ENCODE measurements at regions not wholly inside any gene's neighbourhood (a gene's known extent, or its start where the extent isn't known, plus 50 kb on each side); places are given as distances from the start of the nearest gene placed in this dataset.

DNA sequence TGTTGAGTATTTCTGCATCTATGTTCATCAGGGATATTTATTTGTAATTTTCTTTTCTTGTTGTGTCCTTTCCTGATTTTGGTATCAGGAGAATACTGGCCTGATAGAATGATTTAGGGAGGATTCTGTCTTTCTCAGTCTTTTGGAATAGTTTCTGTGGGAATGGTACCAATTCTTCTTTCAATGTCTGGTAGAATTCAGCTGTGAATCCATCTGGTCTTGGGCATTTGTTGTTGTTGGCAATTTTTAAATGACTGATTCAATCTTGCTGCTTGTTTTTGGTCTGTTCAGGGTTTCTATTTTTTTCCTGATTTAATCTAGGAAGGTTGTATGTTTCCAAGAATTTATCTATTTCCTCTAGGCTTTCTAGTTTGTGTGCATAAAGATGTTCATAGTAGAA lies 170.9 kb upstream of the PDE3A start:
- H3K4me1 Mint-ChIP-seq (ENCODE audit: low read depth in 2 of 2): no peaks in the 10 kb centered on the region
- H3K9me3 Mint-ChIP-seq: no peaks in the 10 kb centered on the region
- no peak overlapping the region for H3K27ac Mint-ChIP-seq
- ATAC-seq (no peak), DNase-seq (ENCODE audit: low spot score) (no peak)
- no peaks in the 10 kb centered on the region for H3K27me3 Mint-ChIP-seq
- H3K4me3 Mint-ChIP-seq: no peak overlapping the region
- H3K36me3 Mint-ChIP-seq: no peaks in the 10 kb centered on the region

DNA sequence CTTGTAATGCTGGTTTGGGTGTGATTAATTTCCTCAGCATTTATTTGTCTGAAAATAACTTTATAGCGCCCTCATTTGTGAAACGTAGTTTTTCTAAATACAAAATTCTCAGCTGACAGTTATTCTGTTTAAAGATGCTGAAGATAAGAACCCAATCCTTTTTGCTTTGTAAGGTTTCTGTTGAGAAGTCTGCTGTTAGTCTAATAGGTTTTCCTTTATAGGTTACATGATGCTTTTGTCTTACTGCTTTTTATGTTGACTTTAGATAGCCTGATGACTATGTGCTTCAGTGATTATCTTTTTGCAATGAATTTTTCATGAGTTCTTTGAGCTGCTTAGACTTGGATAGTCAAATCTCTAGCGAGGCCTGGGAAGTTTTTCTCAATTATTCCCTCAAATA lies 168.6 kb upstream of the PDE3A start:
- H3K27ac Mint-ChIP-seq: no peak overlapping the region
- H3K27me3 Mint-ChIP-seq: no peaks in the 10 kb centered on the region
- no peaks in the 10 kb centered on the region for H3K9me3 Mint-ChIP-seq
- no peak for DNase-seq (ENCODE audit: low spot score)
- no peak for ATAC-seq
- H3K4me3 Mint-ChIP-seq: no peak overlapping the region
- no peaks in the 10 kb centered on the region for H3K36me3 Mint-ChIP-seq
- H3K4me1 Mint-ChIP-seq (ENCODE audit: low read depth in 2 of 2): no peaks in the 10 kb centered on the region

DNA sequence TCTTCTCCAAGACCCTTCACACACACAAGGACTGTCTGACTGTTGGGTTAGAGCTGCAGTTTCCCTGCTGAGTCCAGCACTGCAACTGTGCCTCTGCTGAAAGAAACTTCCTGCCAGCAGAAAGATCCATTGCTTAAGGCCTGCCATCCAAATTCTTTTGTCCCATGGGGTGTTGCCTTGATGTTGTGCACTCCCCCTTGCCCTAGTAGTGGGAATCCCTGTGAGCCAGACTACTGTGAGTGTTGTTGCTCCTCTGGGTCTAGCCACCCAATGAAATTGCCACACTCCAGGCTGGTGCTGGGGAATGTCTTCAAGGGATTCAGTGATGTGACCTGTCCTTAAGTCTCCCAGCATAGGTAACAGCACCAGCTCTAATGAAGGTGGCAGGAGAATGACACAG lies 166.6 kb upstream of the PDE3A start:
- Mint-ChIP-seq H3K4me3 (no peak overlapping the region), H3K4me1 (ENCODE audit: low read depth in 2 of 2) (no peaks in the 10 kb centered on the region), H3K27ac (no peak overlapping the region), H3K9me3 (no peaks in the 10 kb centered on the region), H3K27me3 (no peaks in the 10 kb centered on the region), H3K36me3 (no peaks in the 10 kb centered on the region)
- DNase-seq (ENCODE audit: low spot score) (no peak), ATAC-seq (no peak)

DNA sequence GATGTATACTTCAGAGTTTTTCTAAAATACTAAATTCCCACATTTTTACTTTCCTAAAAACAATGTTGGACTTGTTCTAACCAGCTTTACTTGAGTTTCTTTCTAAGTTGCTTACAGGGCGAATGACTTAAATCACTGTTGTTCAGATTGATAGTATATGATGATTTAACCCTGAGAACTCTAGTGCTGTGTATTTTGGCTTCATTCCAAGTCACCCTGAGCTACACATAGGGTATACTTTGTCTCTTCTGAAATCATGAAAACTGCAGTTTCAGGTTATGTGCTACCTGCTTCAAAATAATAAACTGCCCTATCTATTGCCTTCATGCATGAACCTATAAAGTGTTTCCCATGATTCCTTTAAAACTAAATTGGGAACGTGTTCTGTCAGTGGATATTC lies 162.5 kb upstream of the PDE3A start:
- H3K4me3 Mint-ChIP-seq: no peak overlapping the region
- peaks cover 3% of the 10 kb centered on the region for H3K9me3 Mint-ChIP-seq
- no peak for DNase-seq (ENCODE audit: low spot score)
- H3K27ac Mint-ChIP-seq: no peak overlapping the region
- no peaks in the 10 kb centered on the region for H3K36me3 Mint-ChIP-seq
- H3K4me1 Mint-ChIP-seq (ENCODE audit: low read depth in 2 of 2): no peaks in the 10 kb centered on the region
- ATAC-seq: no peak
- no peaks in the 10 kb centered on the region for H3K27me3 Mint-ChIP-seq

DNA sequence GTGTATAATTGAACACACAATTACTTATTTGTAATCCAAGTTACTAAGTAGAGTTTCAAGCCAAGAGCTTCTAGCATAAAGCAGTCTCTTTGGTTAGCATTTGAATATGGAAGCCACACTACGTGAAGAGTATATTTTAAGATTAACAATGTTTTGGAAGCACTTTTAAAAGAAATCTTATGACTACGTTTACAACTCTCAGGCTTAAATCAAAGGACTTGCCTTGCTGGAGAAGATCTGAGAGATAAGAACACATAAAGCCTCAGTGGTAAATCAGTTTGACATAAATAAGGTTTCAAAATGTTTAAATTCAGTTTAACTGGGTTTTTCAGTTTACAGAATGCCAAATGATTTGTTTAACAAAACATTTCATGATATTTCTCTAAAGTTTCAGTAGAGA lies 161.9 kb upstream of the PDE3A start:
- Mint-ChIP-seq H3K9me3 (peaks cover 3% of the 10 kb centered on the region), H3K27me3 (no peaks in the 10 kb centered on the region), H3K4me1 (ENCODE audit: low read depth in 2 of 2) (no peaks in the 10 kb centered on the region), H3K4me3 (no peak overlapping the region), H3K27ac (no peak overlapping the region), H3K36me3 (no peaks in the 10 kb centered on the region)
- ATAC-seq (no peak), DNase-seq (ENCODE audit: low spot score) (no peak)

DNA sequence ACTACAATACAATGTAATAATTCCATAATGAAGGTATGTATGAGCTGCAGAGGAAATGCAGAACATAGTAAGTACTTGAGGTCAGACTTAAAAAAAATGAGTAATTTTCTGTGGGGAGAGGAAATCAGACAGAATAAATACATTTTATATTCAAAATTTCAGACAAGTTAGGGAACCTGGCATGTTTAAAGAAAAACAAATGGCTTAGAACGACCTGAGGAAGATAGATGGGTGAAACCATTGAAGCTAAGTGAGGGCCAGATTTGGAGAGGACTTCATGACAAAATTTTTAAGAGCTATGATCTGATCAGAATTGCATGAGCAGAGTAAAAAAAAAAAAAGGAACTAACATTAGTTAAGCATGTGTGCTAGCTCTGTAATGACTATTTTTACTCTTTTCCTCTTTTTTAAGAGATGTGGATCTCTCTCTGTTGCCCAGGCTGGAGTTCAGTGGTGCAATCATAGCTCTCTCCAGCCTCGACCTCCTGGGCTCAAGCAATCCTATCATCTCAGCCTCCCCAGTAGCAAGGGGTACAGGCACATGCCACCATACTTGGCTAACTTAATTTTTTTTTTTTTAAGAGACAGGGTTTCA lies 157.6 kb upstream of the PDE3A start:
- H3K36me3 Mint-ChIP-seq: no peaks in the 10 kb centered on the region
- no peaks in the 10 kb centered on the region for H3K27me3 Mint-ChIP-seq
- H3K27ac Mint-ChIP-seq: no peak overlapping the region
- no peaks in the 10 kb centered on the region for H3K4me1 Mint-ChIP-seq (ENCODE audit: low read depth in 2 of 2)
- ATAC-seq (no peak), DNase-seq (ENCODE audit: low spot score) (no peak)
- no peak overlapping the region for H3K4me3 Mint-ChIP-seq
- peaks cover 3% of the 10 kb centered on the region for H3K9me3 Mint-ChIP-seq

DNA sequence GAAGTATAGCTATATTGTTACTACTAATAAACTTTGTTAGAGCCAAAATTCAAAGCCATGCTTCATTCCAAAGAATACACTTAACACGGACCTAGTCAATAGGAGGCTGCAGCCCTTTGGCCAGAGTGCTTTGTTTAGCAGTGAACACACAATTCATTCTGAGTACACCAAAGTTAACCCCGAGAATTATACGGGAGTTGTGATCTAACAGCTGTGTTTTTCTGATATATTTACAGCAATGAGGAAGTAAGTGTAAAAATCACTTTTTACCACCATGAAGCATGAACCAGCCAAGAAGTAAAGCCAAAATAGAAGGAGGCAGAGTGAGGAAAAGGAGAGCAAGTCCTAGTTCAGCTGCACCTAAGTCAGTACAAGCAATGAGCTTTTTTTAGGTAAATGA lies 156.8 kb upstream of the PDE3A start:
- DNase-seq (ENCODE audit: low spot score) (no peak), ATAC-seq (no peak)
- Mint-ChIP-seq H3K27ac (no peak overlapping the region), H3K27me3 (no peaks in the 10 kb centered on the region), H3K4me1 (ENCODE audit: low read depth in 2 of 2) (no peaks in the 10 kb centered on the region), H3K9me3 (peaks cover 9% of the 10 kb centered on the region), H3K4me3 (no peak overlapping the region), H3K36me3 (no peaks in the 10 kb centered on the region)

DNA sequence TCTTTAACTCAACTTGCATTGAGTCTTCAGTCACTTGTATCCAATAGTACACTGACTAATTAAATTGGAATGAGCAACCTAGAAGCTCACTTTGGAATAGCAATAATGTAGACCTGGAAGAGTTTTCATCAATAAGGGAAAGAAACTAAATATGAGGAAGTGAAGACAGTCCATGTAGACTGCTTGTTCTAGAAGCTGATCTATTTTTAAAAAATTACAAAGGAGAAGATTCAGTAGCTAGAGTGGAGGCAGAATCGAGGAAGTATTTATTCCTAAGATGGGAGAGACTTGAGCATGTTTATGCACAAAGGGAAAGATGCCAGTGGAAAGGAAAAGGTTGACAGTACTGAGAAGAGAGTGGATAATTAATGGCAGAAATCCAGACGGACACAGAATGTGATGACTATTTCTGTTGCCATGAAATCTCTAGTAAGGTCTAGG lies 156.3 kb upstream of the PDE3A start:
- Mint-ChIP-seq H3K4me1 (ENCODE audit: low read depth in 2 of 2) (no peaks in the 10 kb centered on the region), H3K9me3 (peaks cover 10% of the 10 kb centered on the region), H3K27ac (no peak overlapping the region), H3K4me3 (no peak overlapping the region), H3K27me3 (no peaks in the 10 kb centered on the region), H3K36me3 (no peaks in the 10 kb centered on the region)
- DNase-seq (ENCODE audit: low spot score) (no peak), ATAC-seq (no peak)

DNA sequence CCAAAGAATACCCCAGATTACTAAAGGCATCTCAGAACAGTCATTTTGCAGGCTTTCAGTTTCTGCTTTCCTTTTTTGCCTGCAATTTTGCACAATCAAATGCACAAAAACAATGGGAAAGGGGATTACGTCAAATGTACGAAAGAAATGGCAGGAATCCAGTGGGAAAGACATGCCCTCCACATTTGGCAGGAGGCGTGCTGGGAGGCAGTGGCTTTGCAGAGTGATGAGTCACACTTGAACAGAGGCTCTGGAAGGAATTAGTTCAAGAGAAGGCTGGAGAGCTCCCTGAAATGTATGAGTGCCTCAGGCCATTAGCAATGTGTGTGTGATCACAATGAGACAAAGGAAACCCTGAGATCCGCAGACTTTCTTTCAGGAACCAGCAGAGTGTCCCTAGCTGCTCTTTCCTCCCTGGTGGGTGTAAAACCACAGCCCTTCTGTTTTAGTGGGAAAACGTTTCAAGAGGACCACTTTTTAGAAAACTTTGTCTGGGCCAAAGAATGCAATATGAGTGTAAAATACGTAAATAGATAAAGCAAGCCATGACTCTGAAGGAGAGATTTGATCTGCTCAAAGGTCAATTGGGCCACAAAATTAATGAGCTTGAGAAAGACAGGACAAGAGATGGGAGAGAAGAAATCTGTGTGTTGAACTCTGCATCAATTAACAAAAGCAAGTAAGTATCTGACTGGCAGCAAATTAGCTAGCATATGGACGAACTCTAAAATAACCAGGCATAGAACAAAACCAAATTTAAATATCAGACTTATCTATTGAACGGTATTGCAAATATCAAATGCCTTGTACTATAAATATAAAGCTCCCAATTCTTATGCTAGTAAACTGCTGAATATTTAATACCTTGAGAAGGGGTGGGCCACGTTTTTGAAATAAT lies 155.4 kb upstream of the PDE3A start:
- H3K27ac Mint-ChIP-seq: no peak overlapping the region
- no peak for ATAC-seq

DNA sequence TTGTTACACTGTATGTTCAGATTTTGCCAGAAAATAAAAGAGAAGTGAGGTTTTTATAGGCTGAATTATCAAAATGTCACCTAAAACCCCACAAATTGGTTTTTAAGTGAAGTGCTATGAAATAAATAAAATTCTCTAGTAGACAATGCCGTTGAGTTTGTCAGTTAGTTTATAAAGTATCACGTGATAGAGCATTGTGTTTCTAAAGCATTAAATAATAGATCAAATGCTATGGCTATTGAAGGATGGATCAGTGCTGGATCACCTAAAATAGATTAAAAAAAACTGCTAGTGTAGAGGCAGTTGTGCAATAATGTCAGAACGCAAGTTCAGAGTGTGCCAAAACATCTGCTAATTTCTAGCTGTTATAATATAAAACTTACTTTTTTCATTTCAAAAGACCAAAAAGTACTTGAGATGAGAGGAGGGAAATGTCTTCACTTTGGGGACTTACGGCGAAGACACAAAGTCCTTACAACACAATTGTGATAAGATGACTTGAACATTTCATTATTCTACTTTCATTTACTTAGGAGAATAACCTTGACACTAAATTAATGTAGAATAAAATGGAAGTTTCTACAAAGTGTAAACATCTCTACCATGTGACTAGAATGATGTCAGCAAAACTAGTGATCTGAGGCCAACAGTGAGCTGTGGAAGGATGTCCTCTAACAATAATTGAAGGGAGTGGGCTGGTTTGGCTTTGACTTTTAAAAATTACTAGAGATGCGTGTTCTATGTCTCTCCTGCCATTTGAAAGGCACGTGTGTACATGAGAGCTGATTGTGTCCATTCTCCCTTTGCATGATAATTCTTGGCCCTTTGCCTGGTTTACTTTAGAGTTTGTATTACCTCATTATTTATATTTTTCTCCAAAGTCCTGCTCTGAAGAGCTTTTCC lies 154.4 kb upstream of the PDE3A start:
- Mint-ChIP-seq H3K36me3 (no peaks in the 10 kb centered on the region), H3K27ac (no peak overlapping the region), H3K4me3 (no peak overlapping the region), H3K27me3 (no peaks in the 10 kb centered on the region), H3K9me3 (peaks cover 10% of the 10 kb centered on the region), H3K4me1 (ENCODE audit: low read depth in 2 of 2) (no peaks in the 10 kb centered on the region)
- DNase-seq (ENCODE audit: low spot score) (no peak), ATAC-seq (no peak)

More for the DNA sequence above, 155.4 kb upstream of the PDE3A start:
- H3K36me3 Mint-ChIP-seq: no peaks in the 10 kb centered on the region
- no peak overlapping the region for H3K4me3 Mint-ChIP-seq
- no peaks in the 10 kb centered on the region for H3K27me3 Mint-ChIP-seq
- peaks cover 10% of the 10 kb centered on the region for H3K9me3 Mint-ChIP-seq
- H3K4me1 Mint-ChIP-seq (ENCODE audit: low read depth in 2 of 2): no peaks in the 10 kb centered on the region
- DNase-seq (ENCODE audit: low spot score): no peak

DNA sequence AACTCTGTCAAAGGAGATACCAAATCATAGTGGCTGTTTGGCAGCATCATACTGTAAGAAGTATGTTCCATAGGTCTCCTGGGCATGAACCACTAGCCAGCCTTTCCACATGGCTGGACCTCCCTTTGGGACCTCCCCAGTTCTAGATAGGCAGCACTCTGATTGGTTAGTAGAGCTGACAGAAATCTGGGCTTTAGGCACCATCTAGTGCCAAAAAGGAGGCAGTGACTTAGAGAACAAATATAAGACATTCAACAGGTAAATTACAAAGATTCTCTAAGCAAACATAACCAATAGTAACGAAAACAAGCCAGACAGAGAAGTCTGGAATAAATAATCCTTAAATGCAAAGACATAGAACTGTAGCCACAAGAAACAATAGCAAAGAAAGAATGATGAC lies 148.0 kb upstream of the PDE3A start:
- Mint-ChIP-seq H3K9me3 (peaks cover 6% of the 10 kb centered on the region), H3K36me3 (no peaks in the 10 kb centered on the region), H3K27me3 (no peaks in the 10 kb centered on the region), H3K27ac (no peak overlapping the region), H3K4me3 (no peak overlapping the region), H3K4me1 (ENCODE audit: low read depth in 2 of 2) (no peaks in the 10 kb centered on the region)
- ATAC-seq (no peak), DNase-seq (ENCODE audit: low spot score) (no peak)

DNA sequence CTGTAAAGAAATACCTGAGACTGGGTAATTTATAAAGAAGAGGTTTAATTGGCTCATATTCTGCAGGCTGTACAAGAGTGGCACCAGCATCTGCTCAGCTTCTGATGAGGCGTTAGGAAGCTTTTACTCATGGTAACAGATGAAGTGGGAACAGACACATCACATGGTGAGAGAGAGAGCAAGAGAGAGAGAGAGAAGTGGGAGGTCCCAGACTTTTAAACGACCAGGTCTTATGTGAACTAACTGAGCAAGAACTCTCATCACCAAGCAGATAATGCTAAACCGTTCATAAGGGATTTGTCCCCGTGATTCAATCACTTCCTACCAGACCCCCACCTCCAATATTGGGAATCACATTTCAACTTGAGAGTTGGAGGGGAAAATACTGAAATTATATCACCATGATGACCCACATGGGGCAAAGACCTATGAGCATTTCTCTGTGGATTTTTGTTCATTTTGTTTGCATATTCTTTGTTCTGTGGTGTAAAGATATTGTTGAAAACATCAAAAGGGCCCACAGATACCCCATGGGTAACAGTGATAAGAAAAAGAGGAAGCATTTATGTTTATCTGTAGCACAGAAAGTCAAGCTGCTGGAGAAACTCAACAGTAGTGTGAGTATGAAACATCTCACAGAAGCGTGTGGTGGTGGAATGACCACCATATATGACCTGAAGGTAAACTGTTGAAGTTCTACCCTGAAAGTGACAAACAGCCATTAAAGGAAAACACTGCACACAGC lies 135.2 kb upstream of the PDE3A start:
- no peak for ATAC-seq
- DNase-seq (ENCODE audit: low spot score): no peak
- Mint-ChIP-seq H3K4me1 (ENCODE audit: low read depth in 2 of 2) (no peaks in the 10 kb centered on the region), H3K27me3 (no peaks in the 10 kb centered on the region), H3K36me3 (no peaks in the 10 kb centered on the region), H3K27ac (no peak overlapping the region), H3K4me3 (no peak overlapping the region), H3K9me3 (peaks cover 9% of the 10 kb centered on the region)

DNA sequence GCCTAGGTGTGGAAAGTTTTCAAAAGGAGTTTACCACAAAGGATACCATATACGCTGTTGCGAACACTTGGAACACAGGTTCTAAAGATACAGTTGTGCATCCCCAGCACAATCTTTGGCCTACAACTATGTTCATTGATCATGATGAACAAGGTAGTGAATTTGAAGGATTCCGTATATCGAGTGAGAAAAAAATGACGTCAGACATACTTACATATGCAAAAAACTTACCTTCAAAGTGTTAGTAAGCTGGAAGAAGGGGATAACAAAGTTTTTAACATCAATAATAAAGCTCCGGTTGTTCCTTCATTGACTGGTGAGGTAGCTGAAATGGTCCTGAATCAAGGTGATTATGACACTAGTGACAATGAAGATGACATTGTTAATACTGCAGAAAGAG lies 133.9 kb upstream of the PDE3A start:
- H3K36me3 Mint-ChIP-seq: no peaks in the 10 kb centered on the region
- H3K27ac Mint-ChIP-seq: no peak overlapping the region
- DNase-seq (ENCODE audit: low spot score) (no peak), ATAC-seq (no peak)
- H3K9me3 Mint-ChIP-seq: peaks cover 9% of the 10 kb centered on the region
- H3K4me1 Mint-ChIP-seq (ENCODE audit: low read depth in 2 of 2): no peaks in the 10 kb centered on the region
- H3K4me3 Mint-ChIP-seq: no peak overlapping the region
- no peaks in the 10 kb centered on the region for H3K27me3 Mint-ChIP-seq
